ENCODE measurements at regions not wholly inside any gene's neighbourhood (a gene's known extent, or its start where the extent isn't known, plus 50 kb on each side); places are given as distances from the start of the nearest gene placed in this dataset.

- Histone ChIP-seq H3K4me3 (ENCODE audit: low read length in 2 of 2) (no peak overlapping the region), H3K9me3 (ENCODE audit: control insufficient read depth in 2 of 2, low read length in 2 of 2) (no peaks in the 10 kb centered on the region), H3K27ac (ENCODE audit: low read length) (no peak overlapping the region), H3K36me3 (ENCODE audit: control insufficient read depth in 2 of 2, insufficient read depth in 2 of 2, low read length in 2 of 2) (no peaks in the 10 kb centered on the region), H3K9ac (ENCODE audit: low read length in 2 of 2) (no peak overlapping the region), H3K27me3 (ENCODE audit: control insufficient read depth in 1 of 2, insufficient read depth in 2 of 2, low read length in 2 of 2) (no peaks in the 10 kb centered on the region), H3K4me1 (ENCODE audit: control insufficient read depth, insufficient read depth, low read length) (no peaks in the 10 kb centered on the region)
Observed at GRCh38 chr6:67277312-67277711, 1357.8 kb upstream of the ADGRB3 start.

- no peaks in the 10 kb centered on the region for H3K27me3 ChIP-seq (ENCODE audit: control insufficient read depth in 1 of 2, insufficient read depth in 2 of 2, low read length in 2 of 2)
- H3K4me3 ChIP-seq (ENCODE audit: low read length in 2 of 2): no peak overlapping the region
- H3K36me3 ChIP-seq (ENCODE audit: control insufficient read depth in 2 of 2, insufficient read depth in 2 of 2, low read length in 2 of 2): no peaks in the 10 kb centered on the region
- no peak overlapping the region for H3K27ac ChIP-seq (ENCODE audit: low read length)
- no peaks in the 10 kb centered on the region for H3K9me3 ChIP-seq (ENCODE audit: control insufficient read depth in 2 of 2, low read length in 2 of 2)
- H3K4me1 ChIP-seq (ENCODE audit: control insufficient read depth, insufficient read depth, low read length): no peaks in the 10 kb centered on the region
- H3K9ac ChIP-seq (ENCODE audit: low read length in 2 of 2): no peak overlapping the region
Observed at GRCh38 chr6:67265996-67266921, 1368.8 kb upstream of the ADGRB3 start.

- Histone ChIP-seq H3K27me3 (ENCODE audit: control insufficient read depth in 1 of 2, insufficient read depth in 2 of 2, low read length in 2 of 2) (no peaks in the 10 kb centered on the region), H3K27ac (ENCODE audit: low read length) (no peak overlapping the region), H3K4me1 (ENCODE audit: control insufficient read depth, insufficient read depth, low read length) (no peaks in the 10 kb centered on the region), H3K9ac (ENCODE audit: low read length in 2 of 2) (no peak overlapping the region), H3K36me3 (ENCODE audit: control insufficient read depth in 2 of 2, insufficient read depth in 2 of 2, low read length in 2 of 2) (no peaks in the 10 kb centered on the region), H3K9me3 (ENCODE audit: control insufficient read depth in 2 of 2, low read length in 2 of 2) (no peaks in the 10 kb centered on the region), H3K4me3 (ENCODE audit: low read length in 2 of 2) (no peak overlapping the region)
Observed at GRCh38 chr6:67252663-67253062, 1382.4 kb upstream of the ADGRB3 start.

- no peaks in the 10 kb centered on the region for H3K27me3 ChIP-seq (ENCODE audit: control insufficient read depth in 1 of 2, insufficient read depth in 2 of 2, low read length in 2 of 2)
- H3K4me3 ChIP-seq (ENCODE audit: low read length in 2 of 2): no peak overlapping the region
Observed at GRCh38 chr6:67248077-67248476, 1387.0 kb upstream of the ADGRB3 start.

GRCh38 chr6:67244037-67244436, 1391.0 kb upstream of the ADGRB3 start:
- Histone ChIP-seq H3K27ac (ENCODE audit: low read length) (no peak overlapping the region), H3K4me1 (ENCODE audit: control insufficient read depth, insufficient read depth, low read length) (no peaks in the 10 kb centered on the region), H3K4me3 (ENCODE audit: low read length in 2 of 2) (no peak overlapping the region), H3K27me3 (ENCODE audit: control insufficient read depth in 1 of 2, insufficient read depth in 2 of 2, low read length in 2 of 2) (no peaks in the 10 kb centered on the region), H3K9me3 (ENCODE audit: control insufficient read depth in 2 of 2, low read length in 2 of 2) (no peaks in the 10 kb centered on the region), H3K9ac (ENCODE audit: low read length in 2 of 2) (no peak overlapping the region), H3K36me3 (ENCODE audit: control insufficient read depth in 2 of 2, insufficient read depth in 2 of 2, low read length in 2 of 2) (no peaks in the 10 kb centered on the region)

More at GRCh38 chr6:67248077-67248476, 1387.0 kb upstream of the ADGRB3 start:
- no peaks in the 10 kb centered on the region for H3K9me3 ChIP-seq (ENCODE audit: control insufficient read depth in 2 of 2, low read length in 2 of 2)
- no peak overlapping the region for H3K9ac ChIP-seq (ENCODE audit: low read length in 2 of 2)
- H3K36me3 ChIP-seq (ENCODE audit: control insufficient read depth in 2 of 2, insufficient read depth in 2 of 2, low read length in 2 of 2): no peaks in the 10 kb centered on the region
- no peak overlapping the region for H3K27ac ChIP-seq (ENCODE audit: low read length)
- no peaks in the 10 kb centered on the region for H3K4me1 ChIP-seq (ENCODE audit: control insufficient read depth, insufficient read depth, low read length)

- Histone ChIP-seq H3K9ac (ENCODE audit: low read length in 2 of 2) (no peak overlapping the region), H3K27ac (ENCODE audit: low read length) (no peak overlapping the region), H3K4me3 (ENCODE audit: low read length in 2 of 2) (no peak overlapping the region), H3K36me3 (ENCODE audit: control insufficient read depth in 2 of 2, insufficient read depth in 2 of 2, low read length in 2 of 2) (no peaks in the 10 kb centered on the region), H3K9me3 (ENCODE audit: control insufficient read depth in 2 of 2, low read length in 2 of 2) (no peaks in the 10 kb centered on the region), H3K4me1 (ENCODE audit: control insufficient read depth, insufficient read depth, low read length) (no peaks in the 10 kb centered on the region), H3K27me3 (ENCODE audit: control insufficient read depth in 1 of 2, insufficient read depth in 2 of 2, low read length in 2 of 2) (no peaks in the 10 kb centered on the region)
Observed at GRCh38 chr6:67237277-67237676, 1397.8 kb upstream of the ADGRB3 start.

GRCh38 chr6:67231092-67231491, 1404.0 kb upstream of the ADGRB3 start:
- no peaks in the 10 kb centered on the region for H3K9me3 ChIP-seq (ENCODE audit: control insufficient read depth in 2 of 2, low read length in 2 of 2)
- no peaks in the 10 kb centered on the region for H3K4me1 ChIP-seq (ENCODE audit: control insufficient read depth, insufficient read depth, low read length)
- no peak overlapping the region for H3K27ac ChIP-seq (ENCODE audit: low read length)
- H3K9ac ChIP-seq (ENCODE audit: low read length in 2 of 2): no peak overlapping the region
- no peaks in the 10 kb centered on the region for H3K36me3 ChIP-seq (ENCODE audit: control insufficient read depth in 2 of 2, insufficient read depth in 2 of 2, low read length in 2 of 2)
- no peak overlapping the region for H3K4me3 ChIP-seq (ENCODE audit: low read length in 2 of 2)
- H3K27me3 ChIP-seq (ENCODE audit: control insufficient read depth in 1 of 2, insufficient read depth in 2 of 2, low read length in 2 of 2): no peaks in the 10 kb centered on the region

GRCh38 chr6:67224989-67225388, 1410.1 kb upstream of the ADGRB3 start:
- peaks cover 0 to 3% of the 10 kb centered on the region in 2 donors for H3K9me3 ChIP-seq (ENCODE audit: control insufficient read depth in 2 of 2, low read length in 2 of 2)
- H3K4me3 ChIP-seq (ENCODE audit: low read length in 2 of 2): no peak overlapping the region
- H3K4me1 ChIP-seq (ENCODE audit: control insufficient read depth, insufficient read depth, low read length): no peaks in the 10 kb centered on the region
- H3K27ac ChIP-seq (ENCODE audit: low read length): no peak overlapping the region
- H3K36me3 ChIP-seq (ENCODE audit: control insufficient read depth in 2 of 2, insufficient read depth in 2 of 2, low read length in 2 of 2): no peaks in the 10 kb centered on the region
- no peaks in the 10 kb centered on the region for H3K27me3 ChIP-seq (ENCODE audit: control insufficient read depth in 1 of 2, insufficient read depth in 2 of 2, low read length in 2 of 2)
- H3K9ac ChIP-seq (ENCODE audit: low read length in 2 of 2): no peak overlapping the region

GRCh38 chr6:67221226-67221625, 1413.9 kb upstream of the ADGRB3 start:
- no peaks in the 10 kb centered on the region for H3K36me3 ChIP-seq (ENCODE audit: control insufficient read depth in 2 of 2, insufficient read depth in 2 of 2, low read length in 2 of 2)
- peaks cover 0 to 3% of the 10 kb centered on the region in 2 donors for H3K9me3 ChIP-seq (ENCODE audit: control insufficient read depth in 2 of 2, low read length in 2 of 2)
- no peaks in the 10 kb centered on the region for H3K4me1 ChIP-seq (ENCODE audit: control insufficient read depth, insufficient read depth, low read length)
- H3K9ac ChIP-seq (ENCODE audit: low read length in 2 of 2): no peak overlapping the region
- H3K27ac ChIP-seq (ENCODE audit: low read length): no peak overlapping the region
- H3K27me3 ChIP-seq (ENCODE audit: control insufficient read depth in 1 of 2, insufficient read depth in 2 of 2, low read length in 2 of 2): no peaks in the 10 kb centered on the region
- H3K4me3 ChIP-seq (ENCODE audit: low read length in 2 of 2): no peak overlapping the region

- H3K27me3 ChIP-seq (ENCODE audit: control insufficient read depth in 1 of 2, insufficient read depth in 2 of 2, low read length in 2 of 2): no peaks in the 10 kb centered on the region
- H3K36me3 ChIP-seq (ENCODE audit: control insufficient read depth in 2 of 2, insufficient read depth in 2 of 2, low read length in 2 of 2): no peaks in the 10 kb centered on the region
- H3K4me3 ChIP-seq (ENCODE audit: low read length in 2 of 2): no peak overlapping the region
- no peaks in the 10 kb centered on the region for H3K4me1 ChIP-seq (ENCODE audit: control insufficient read depth, insufficient read depth, low read length)
- no peak overlapping the region for H3K27ac ChIP-seq (ENCODE audit: low read length)
- peaks cover 0 to 3% of the 10 kb centered on the region in 2 donors for H3K9me3 ChIP-seq (ENCODE audit: control insufficient read depth in 2 of 2, low read length in 2 of 2)
- H3K9ac ChIP-seq (ENCODE audit: low read length in 2 of 2): no peak overlapping the region
Observed at GRCh38 chr6:67219346-67219745, 1415.7 kb upstream of the ADGRB3 start.

GRCh38 chr6:67212584-67212983, 1422.5 kb upstream of the ADGRB3 start:
- H3K27me3 ChIP-seq (ENCODE audit: control insufficient read depth in 1 of 2, insufficient read depth in 2 of 2, low read length in 2 of 2): no peaks in the 10 kb centered on the region
- no peak overlapping the region for H3K4me3 ChIP-seq (ENCODE audit: low read length in 2 of 2)
- no peaks in the 10 kb centered on the region for H3K9me3 ChIP-seq (ENCODE audit: control insufficient read depth in 2 of 2, low read length in 2 of 2)
- H3K9ac ChIP-seq (ENCODE audit: low read length in 2 of 2): no peak overlapping the region
- H3K36me3 ChIP-seq (ENCODE audit: control insufficient read depth in 2 of 2, insufficient read depth in 2 of 2, low read length in 2 of 2): no peaks in the 10 kb centered on the region
- H3K27ac ChIP-seq (ENCODE audit: low read length): no peak overlapping the region
- H3K4me1 ChIP-seq (ENCODE audit: control insufficient read depth, insufficient read depth, low read length): no peaks in the 10 kb centered on the region
